ENCODE measurements at regions not wholly inside any gene's neighbourhood (a gene's known extent, or its start where the extent isn't known, plus 50 kb on each side); places are given as distances from the start of the nearest gene placed in this dataset.
"Not testable (repeated sequence)": the region's sequence is repeated elsewhere in the genome, so short reads cannot be mapped to it uniquely, and the experiment has no call there.

- not testable (repeated sequence) for DNase-seq
Observed at GRCh38 chr1:120552190-120552589, 137.4 kb downstream of the NBPF8 start.

GRCh38 chr1:120557605-120558302 is 142.9 kb downstream of the NBPF8 start:
- not testable (repeated sequence) for DNase-seq

- DNase-seq: peak; percentile 58
Observed at GRCh38 chr1:120558303-120559060, 143.6 kb downstream of the NBPF8 start.

GRCh38 chr1:120561767-120562166 is 146.9 kb downstream of the NBPF8 start:
- not testable (repeated sequence) for DNase-seq

GRCh38 chr1:120565396-120565795 is 150.6 kb downstream of the NBPF8 start:
- DNase-seq: not testable (repeated sequence)

GRCh38 chr1:120567620-120568019 is 152.8 kb downstream of the NBPF8 start:
- DNase-seq: not testable (repeated sequence)

- DNase-seq: not testable (repeated sequence)
Observed at GRCh38 chr1:120575201-120575600, 148.5 kb upstream of the NBPF26 start.

- not testable (repeated sequence) for DNase-seq
Observed at GRCh38 chr1:120582135-120582534, 141.6 kb upstream of the NBPF26 start.

GRCh38 chr1:120586053-120586452 is 137.7 kb upstream of the NBPF26 start:
- DNase-seq: not testable (repeated sequence)

- not testable (repeated sequence) for DNase-seq
Observed at GRCh38 chr1:120588811-120589210, 134.9 kb upstream of the NBPF26 start.

GRCh38 chr1:120591774-120592173 is 132.0 kb upstream of the NBPF26 start:
- not testable (repeated sequence) for DNase-seq

- not testable (repeated sequence) for DNase-seq
Observed at GRCh38 chr1:120592943-120593342, 130.8 kb upstream of the NBPF26 start.

- not testable (repeated sequence) for DNase-seq
Observed at GRCh38 chr1:120593648-120594047, 130.1 kb upstream of the NBPF26 start.

GRCh38 chr1:120598331-120598951 is 125.3 kb upstream of the NBPF26 start:
- DNase-seq: not testable (repeated sequence)

GRCh38 chr1:120599511-120599910 is 124.2 kb upstream of the NBPF26 start:
- not testable (repeated sequence) for DNase-seq

GRCh38 chr1:120600442-120601041 is 123.2 kb upstream of the NBPF26 start:
- not testable (repeated sequence) for DNase-seq

- DNase-seq: not testable (repeated sequence)
Observed at GRCh38 chr1:120607882-120608281, 115.9 kb upstream of the NBPF26 start.

- not testable (repeated sequence) for DNase-seq
Observed at GRCh38 chr1:120608314-120609014, 115.3 kb upstream of the NBPF26 start.

- DNase-seq: not testable (repeated sequence)
Observed at GRCh38 chr1:120609015-120609573, 114.7 kb upstream of the NBPF26 start.

- DNase-seq: not testable (repeated sequence)
Observed at GRCh38 chr1:120609834-120610233, 113.9 kb upstream of the NBPF26 start.

GRCh38 chr1:120614931-120615639 is 108.7 kb upstream of the NBPF26 start:
- not testable (repeated sequence) for DNase-seq

Measured in activated CD4-positive, alpha-beta T cell treated with anti-CD3 and anti-CD28 coated beads, Interleukin-2, amount 50 U/mL, for 1 hour (primary cell).